Dermis microvascular lymphatic vessel endothelial cell (primary cell): ENCODE measurements at regions not wholly inside any gene's neighbourhood (a gene's known extent, or its start where the extent isn't known, plus 50 kb on each side); places are given as distances from the start of the nearest gene placed in this dataset.

Experiments used
- DNase-seq, 2 donors: peaks; one replicate each; pipeline versions ENCODE4 v3.0.0 to v3.0.0-alpha.2; 2010; ENCODE audit warnings: low read depth in 2 of 2

DNA sequence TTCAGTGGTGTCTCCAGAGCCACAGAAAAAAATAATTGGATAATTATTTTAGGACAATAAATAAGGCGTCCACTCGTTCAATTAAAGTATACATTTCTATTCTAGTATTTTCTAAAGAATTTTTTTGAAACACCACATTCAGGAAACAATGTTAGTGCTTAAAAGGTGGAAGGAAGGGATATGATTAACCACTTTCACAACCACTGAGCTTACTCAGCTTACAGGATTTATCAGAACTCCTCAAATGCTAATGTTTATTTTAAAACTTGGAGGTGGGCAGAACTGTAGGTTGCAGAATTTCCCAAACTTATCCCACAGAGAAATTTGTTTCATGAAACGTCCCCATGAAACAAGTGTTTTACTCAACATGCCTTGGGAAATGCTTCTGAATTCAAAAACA, 54.3 kb upstream of the MAGEB2 start:
- DNase-seq: no peak
